ENCODE measurements at regions not wholly inside any gene's neighbourhood (a gene's known extent, or its start where the extent isn't known, plus 50 kb on each side); places are given as distances from the start of the nearest gene placed in this dataset.

GRCh38 chr14:38135106-38135867, 72.4 kb upstream of the SSTR1 start:
- no peaks in the 10 kb centered on the region for H3K4me1 ChIP-seq
- TF ChIP-seq, protein P1, sequence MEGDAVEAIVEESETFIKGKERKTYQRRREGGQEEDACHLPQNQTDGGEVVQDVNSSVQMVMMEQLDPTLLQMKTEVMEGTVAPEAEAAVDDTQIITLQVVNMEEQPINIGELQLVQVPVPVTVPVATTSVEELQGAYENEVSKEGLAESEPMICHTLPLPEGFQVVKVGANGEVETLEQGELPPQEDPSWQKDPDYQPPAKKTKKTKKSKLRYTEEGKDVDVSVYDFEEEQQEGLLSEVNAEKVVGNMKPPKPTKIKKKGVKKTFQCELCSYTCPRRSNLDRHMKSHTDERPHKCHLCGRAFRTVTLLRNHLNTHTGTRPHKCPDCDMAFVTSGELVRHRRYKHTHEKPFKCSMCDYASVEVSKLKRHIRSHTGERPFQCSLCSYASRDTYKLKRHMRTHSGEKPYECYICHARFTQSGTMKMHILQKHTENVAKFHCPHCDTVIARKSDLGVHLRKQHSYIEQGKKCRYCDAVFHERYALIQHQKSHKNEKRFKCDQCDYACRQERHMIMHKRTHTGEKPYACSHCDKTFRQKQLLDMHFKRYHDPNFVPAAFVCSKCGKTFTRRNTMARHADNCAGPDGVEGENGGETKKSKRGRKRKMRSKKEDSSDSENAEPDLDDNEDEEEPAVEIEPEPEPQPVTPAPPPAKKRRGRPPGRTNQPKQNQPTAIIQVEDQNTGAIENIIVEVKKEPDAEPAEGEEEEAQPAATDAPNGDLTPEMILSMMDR (IDR thresholded peaks at IDR 0.05) = no peak
- TF ChIP-seq EP300 (IDR thresholded peaks at IDR 0.05) (no peak), POLR2AphosphoS5 (IDR thresholded peaks at IDR 0.05) (no peak), POLR2A (IDR thresholded peaks at IDR 0.05) (no peak)

GRCh38 chr14:38137005-38137404, 70.7 kb upstream of the SSTR1 start:
- H3K4me1 ChIP-seq = no peaks in the 10 kb centered on the region
- no peaks in the 10 kb centered on the region for H3K36me3 ChIP-seq
- H3K9me3 ChIP-seq = no peaks in the 10 kb centered on the region
- no peaks in the 10 kb centered on the region for H3K27me3 ChIP-seq
- 84 to 92% methylated on average over 1 of the region's 1 CpG for WGBS, 2 donors
- DNase-seq = no peak
- no peak overlapping the region for H3K27ac ChIP-seq
- TF ChIP-seq, protein P1 (IDR thresholded peaks at IDR 0.05) = no peak
- TF ChIP-seq POLR2AphosphoS5 (IDR thresholded peaks at IDR 0.05) = no peak
- TF ChIP-seq EP300 (IDR thresholded peaks at IDR 0.05) = no peak
- TF ChIP-seq POLR2A (IDR thresholded peaks at IDR 0.05) = no peak
- H3K4me3 ChIP-seq = no peak overlapping the region
- intact Hi-C loops (cut with DNase I) = no loop called here

More at GRCh38 chr14:38135106-38135867, 72.4 kb upstream of the SSTR1 start:
- 66 to 74% methylated on average over 5 of the region's 5 CpGs for WGBS, 2 donors
- intact Hi-C loops (cut with DNase I) = no loop called here
- Histone ChIP-seq H3K27me3 (no peaks in the 10 kb centered on the region), H3K36me3 (no peaks in the 10 kb centered on the region), H3K9me3 (no peaks in the 10 kb centered on the region), H3K4me3 (no peak overlapping the region), H3K27ac (no peak overlapping the region)
- DNase-seq = no peak

- Histone ChIP-seq H3K36me3 (no peaks in the 10 kb centered on the region), H3K27me3 (no peaks in the 10 kb centered on the region), H3K4me1 (no peaks in the 10 kb centered on the region), H3K4me3 (no peak overlapping the region), H3K27ac (no peak overlapping the region), H3K9me3 (no peaks in the 10 kb centered on the region)
- no peak for TF ChIP-seq POLR2AphosphoS5 (IDR thresholded peaks at IDR 0.05)
- TF ChIP-seq POLR2A (IDR thresholded peaks at IDR 0.05) = no peak
- TF ChIP-seq EP300 (IDR thresholded peaks at IDR 0.05) = no peak
- TF ChIP-seq, protein P1 (IDR thresholded peaks at IDR 0.05) = no peak
- 92 to 94% methylated on average over 7 of the region's 7 CpGs for WGBS, 2 donors
- intact Hi-C loops (cut with DNase I) = no loop called here
- DNase-seq = no peak
Observed at GRCh38 chr14:38138473-38139138, 69.1 kb upstream of the SSTR1 start.

GRCh38 chr14:38139926-38140325, 67.8 kb upstream of the SSTR1 start:
- Histone ChIP-seq H3K4me1 (no peaks in the 10 kb centered on the region), H3K9me3 (no peaks in the 10 kb centered on the region), H3K27me3 (no peaks in the 10 kb centered on the region), H3K36me3 (no peaks in the 10 kb centered on the region), H3K4me3 (no peak overlapping the region), H3K27ac (no peak overlapping the region)
- intact Hi-C loops (cut with DNase I) = no loop called here
- WGBS, 2 donors = 82 to 92% methylated on average over 2 of the region's 2 CpGs
- DNase-seq = no peak
- TF ChIP-seq POLR2AphosphoS5 (IDR thresholded peaks at IDR 0.05) = no peak
- TF ChIP-seq, protein P1 (IDR thresholded peaks at IDR 0.05) = no peak
- no peak for TF ChIP-seq EP300 (IDR thresholded peaks at IDR 0.05)
- no peak for TF ChIP-seq POLR2A (IDR thresholded peaks at IDR 0.05)
